ENCODE measurements at regions not wholly inside any gene's neighbourhood (a gene's known extent, or its start where the extent isn't known, plus 50 kb on each side); places are given as distances from the start of the nearest gene placed in this dataset.

DNA sequence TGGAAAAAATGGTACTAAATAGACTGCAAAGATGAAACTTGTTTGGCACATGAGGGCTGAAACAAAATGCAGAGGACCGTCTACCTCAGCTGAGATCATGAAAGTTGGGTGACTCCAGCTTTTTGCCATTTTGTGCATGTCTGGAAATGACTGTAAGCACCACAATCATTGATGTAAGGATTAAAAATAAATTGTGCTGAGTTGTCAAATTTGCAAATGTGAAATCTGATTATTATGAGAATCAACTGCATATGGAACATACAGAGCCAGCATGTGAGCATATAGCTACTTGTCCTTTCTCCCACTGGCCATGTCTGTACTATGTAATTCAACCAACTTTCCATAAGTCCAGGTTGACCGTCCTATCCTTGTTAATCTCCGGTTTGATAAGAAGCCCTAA is 736.9 kb upstream of the PRMT6 start:
- Histone ChIP-seq H3K27me3 (replicated peaks in 1 of 2; ENCODE audit: control insufficient read depth in 2 of 2, insufficient read depth in 2 of 2, low read length in 1 of 2) (no peaks in the 10 kb centered on the region), H4K20me1 (ENCODE audit: control insufficient read depth, insufficient read depth) (no peaks in the 10 kb centered on the region), H3K9me3 (replicated peaks; ENCODE audit: control insufficient read depth, insufficient read depth, low read length) (no peaks in the 10 kb centered on the region), H3K36me3 (ENCODE audit: control insufficient read depth in 2 of 2, insufficient read depth in 2 of 2, low read length in 1 of 2) (no peaks in the 10 kb centered on the region), H3K4me2 (ENCODE audit: control insufficient read depth, insufficient read depth) (no peak overlapping the region), H3K79me2 (ENCODE audit: control insufficient read depth, insufficient read depth, low read length) (no peaks in the 10 kb centered on the region), H3K9ac (ENCODE audit: control insufficient read depth, insufficient read depth, low read length) (no peak overlapping the region), H2AFZ (ENCODE audit: control insufficient read depth, low read depth, low read length) (no peak overlapping the region), H3K27ac (ENCODE audit: control insufficient read depth, insufficient read depth) (no peak overlapping the region), H3K4me1 (ENCODE audit: control insufficient read depth, insufficient read depth, low read length) (no peaks in the 10 kb centered on the region), H3K4me3 (no peak overlapping the region)
- SMC1A ChIA-PET (ENCODE audit: uncharacterized antibody, unreplicated experiment): no interaction called here
- CTCF ChIA-PET: no interaction called here
- in situ Hi-C loops (cut with MboI) (no loop called here), intact Hi-C loops (cut with micrococcal nuclease; ENCODE audit: unreplicated experiment) (no loop called here)
- RAD21 ChIA-PET (ENCODE audit: unreplicated experiment): no interaction called here
- TF ChIP-seq MXI1 (IDR thresholded peaks at IDR 0.05; ENCODE audit: low read depth, low read length) (no peak), BCL11A (IDR thresholded peaks at IDR 0.05; ENCODE audit: low read depth, low read length) (no peak), NR2C1 (IDR thresholded peaks at IDR 0.05) (no peak)
- TF ChIP-seq, protein P1, sequence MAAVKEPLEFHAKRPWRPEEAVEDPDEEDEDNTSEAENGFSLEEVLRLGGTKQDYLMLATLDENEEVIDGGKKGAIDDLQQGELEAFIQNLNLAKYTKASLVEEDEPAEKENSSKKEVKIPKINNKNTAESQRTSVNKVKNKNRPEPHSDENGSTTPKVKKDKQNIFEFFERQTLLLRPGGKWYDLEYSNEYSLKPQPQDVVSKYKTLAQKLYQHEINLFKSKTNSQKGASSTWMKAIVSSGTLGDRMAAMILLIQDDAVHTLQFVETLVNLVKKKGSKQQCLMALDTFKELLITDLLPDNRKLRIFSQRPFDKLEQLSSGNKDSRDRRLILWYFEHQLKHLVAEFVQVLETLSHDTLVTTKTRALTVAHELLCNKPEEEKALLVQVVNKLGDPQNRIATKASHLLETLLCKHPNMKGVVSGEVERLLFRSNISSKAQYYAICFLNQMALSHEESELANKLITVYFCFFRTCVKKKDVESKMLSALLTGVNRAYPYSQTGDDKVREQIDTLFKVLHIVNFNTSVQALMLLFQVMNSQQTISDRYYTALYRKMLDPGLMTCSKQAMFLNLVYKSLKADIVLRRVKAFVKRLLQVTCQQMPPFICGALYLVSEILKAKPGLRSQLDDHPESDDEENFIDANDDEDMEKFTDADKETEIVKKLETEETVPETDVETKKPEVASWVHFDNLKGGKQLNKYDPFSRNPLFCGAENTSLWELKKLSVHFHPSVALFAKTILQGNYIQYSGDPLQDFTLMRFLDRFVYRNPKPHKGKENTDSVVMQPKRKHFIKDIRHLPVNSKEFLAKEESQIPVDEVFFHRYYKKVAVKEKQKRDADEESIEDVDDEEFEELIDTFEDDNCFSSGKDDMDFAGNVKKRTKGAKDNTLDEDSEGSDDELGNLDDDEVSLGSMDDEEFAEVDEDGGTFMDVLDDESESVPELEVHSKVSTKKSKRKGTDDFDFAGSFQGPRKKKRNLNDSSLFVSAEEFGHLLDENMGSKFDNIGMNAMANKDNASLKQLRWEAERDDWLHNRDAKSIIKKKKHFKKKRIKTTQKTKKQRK (IDR thresholded peaks at IDR 0.05; ENCODE audit: low read depth, low read length): no peak
- BruUV-seq (replicated peaks): no TSS peak
- DNase-seq (ENCODE audit: low read depth, low spot score): no peak
- no peak for ATAC-seq
- FAIRE-seq: no peak
- POLR2A ChIA-PET: no interaction called here
- WGBS (ENCODE audit: insufficient coverage, insufficient replicate concordance, low lambda C conversion rate, missing lambda C conversion rate): 10% methylated on average over 3 of the region's 3 CpGs

DNA sequence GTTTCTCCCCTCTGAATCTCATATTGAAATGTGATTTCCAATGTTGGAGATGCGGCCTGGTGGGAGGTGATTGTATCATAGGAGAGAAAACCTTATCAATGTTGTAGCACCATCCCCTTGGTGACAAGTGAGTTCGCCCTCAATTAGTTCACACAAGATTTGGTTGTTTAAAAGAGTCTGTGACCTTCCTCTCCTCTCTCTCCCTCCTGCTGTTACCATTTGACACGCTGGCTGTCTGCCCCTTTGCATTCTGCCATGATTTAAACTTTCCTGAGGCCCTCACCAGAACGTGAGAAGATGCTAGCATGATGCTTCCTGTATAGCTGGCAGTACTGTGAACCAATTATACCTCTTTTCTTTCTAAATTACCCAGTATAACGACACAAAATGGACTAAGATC is 730.9 kb upstream of the PRMT6 start:
- intact Hi-C loops (cut with micrococcal nuclease; ENCODE audit: unreplicated experiment): no loop called here
- no peak for ATAC-seq
- no peak overlapping the region for H3K27ac ChIP-seq (ENCODE audit: control insufficient read depth, insufficient read depth)
- H3K4me1 ChIP-seq (ENCODE audit: control insufficient read depth, insufficient read depth, low read length): no peaks in the 10 kb centered on the region
- ChIA-PET CTCF (no interaction called here), POLR2A (no interaction called here), RAD21 (ENCODE audit: unreplicated experiment) (no interaction called here), SMC1A (ENCODE audit: uncharacterized antibody, unreplicated experiment) (no interaction called here)
- in situ Hi-C loops (cut with MboI): no loop called here
- H3K9me3 ChIP-seq (replicated peaks; ENCODE audit: control insufficient read depth, insufficient read depth, low read length): no peaks in the 10 kb centered on the region
- H4K20me1 ChIP-seq (ENCODE audit: control insufficient read depth, insufficient read depth): no peaks in the 10 kb centered on the region
- DNase-seq (ENCODE audit: low read depth, low spot score): no peak
- no peak overlapping the region for H3K4me3 ChIP-seq
- H3K79me2 ChIP-seq (ENCODE audit: control insufficient read depth, insufficient read depth, low read length): no peaks in the 10 kb centered on the region
- H3K27me3 ChIP-seq (replicated peaks in 1 of 2; ENCODE audit: control insufficient read depth in 2 of 2, insufficient read depth in 2 of 2, low read length in 1 of 2): no peaks in the 10 kb centered on the region
- H2AFZ ChIP-seq (ENCODE audit: control insufficient read depth, low read depth, low read length): no peak overlapping the region
- H3K9ac ChIP-seq (ENCODE audit: control insufficient read depth, insufficient read depth, low read length): no peak overlapping the region
- no peak overlapping the region for H3K4me2 ChIP-seq (ENCODE audit: control insufficient read depth, insufficient read depth)
- FAIRE-seq: no peak
- WGBS (ENCODE audit: insufficient coverage, insufficient replicate concordance, low lambda C conversion rate, missing lambda C conversion rate): 16% methylated on average over 5 of the region's 5 CpGs
- BruUV-seq (replicated peaks): no TSS peak
- H3K36me3 ChIP-seq (ENCODE audit: control insufficient read depth in 2 of 2, insufficient read depth in 2 of 2, low read length in 1 of 2): no peaks in the 10 kb centered on the region
- TF ChIP-seq CREM (IDR thresholded peaks at IDR 0.05; ENCODE audit: low read depth) (no peak), BCL11A (IDR thresholded peaks at IDR 0.05; ENCODE audit: low read depth, low read length) (no peak), NBN (IDR thresholded peaks at IDR 0.05) (no peak), CHD2 (IDR thresholded peaks at IDR 0.05; ENCODE audit: borderline replicate concordance, low read depth, low read length) (no peak), MTA3 (IDR thresholded peaks at IDR 0.05; ENCODE audit: borderline replicate concordance, low read length) (no peak), LARP7 (IDR thresholded peaks at IDR 0.05) (no peak), SUPT20H (IDR thresholded peaks at IDR 0.05; ENCODE audit: borderline replicate concordance, control insufficient read depth, low read depth, low read length) (no peak)
- TF ChIP-seq, protein P2, sequence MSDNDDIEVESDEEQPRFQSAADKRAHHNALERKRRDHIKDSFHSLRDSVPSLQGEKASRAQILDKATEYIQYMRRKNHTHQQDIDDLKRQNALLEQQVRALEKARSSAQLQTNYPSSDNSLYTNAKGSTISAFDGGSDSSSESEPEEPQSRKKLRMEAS (IDR thresholded peaks at IDR 0.05; ENCODE audit: low read depth, low read length): no peak
- TF ChIP-seq, protein P3, sequence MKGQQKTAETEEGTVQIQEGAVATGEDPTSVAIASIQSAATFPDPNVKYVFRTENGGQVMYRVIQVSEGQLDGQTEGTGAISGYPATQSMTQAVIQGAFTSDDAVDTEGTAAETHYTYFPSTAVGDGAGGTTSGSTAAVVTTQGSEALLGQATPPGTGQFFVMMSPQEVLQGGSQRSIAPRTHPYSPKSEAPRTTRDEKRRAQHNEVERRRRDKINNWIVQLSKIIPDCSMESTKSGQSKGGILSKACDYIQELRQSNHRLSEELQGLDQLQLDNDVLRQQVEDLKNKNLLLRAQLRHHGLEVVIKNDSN (IDR thresholded peaks at IDR 0.05; ENCODE audit: borderline replicate concordance, extremely low read length, insufficient read depth, low read depth, low read length): no peak

All from GM12878 (cell line).